ENCODE measurements at regions not wholly inside any gene's neighbourhood (a gene's known extent, or its start where the extent isn't known, plus 50 kb on each side); places are given as distances from the start of the nearest gene placed in this dataset.

DNA sequence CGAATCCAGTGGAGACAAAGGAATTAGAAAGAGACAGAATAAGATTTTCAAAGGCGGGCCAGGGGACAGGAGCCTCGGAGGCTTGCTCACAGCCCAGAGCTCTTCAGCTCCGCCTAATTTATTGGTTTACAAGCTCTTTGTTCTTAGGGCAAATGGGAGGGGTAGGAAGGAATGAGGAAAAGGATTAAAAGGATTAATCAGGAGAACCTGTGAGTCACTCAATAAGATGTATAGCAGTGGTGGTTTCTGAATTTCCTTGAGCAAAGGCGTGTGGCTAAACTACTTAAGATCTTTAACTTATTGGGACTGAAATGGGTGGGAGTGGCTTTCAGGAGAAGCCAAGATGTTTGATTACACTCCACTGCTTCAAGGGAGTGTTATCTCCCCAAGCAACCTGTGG, 456.0 kb upstream of the SPANXN1 start:
- no peak for DNase-seq (ENCODE audit: low spot score)

DNA sequence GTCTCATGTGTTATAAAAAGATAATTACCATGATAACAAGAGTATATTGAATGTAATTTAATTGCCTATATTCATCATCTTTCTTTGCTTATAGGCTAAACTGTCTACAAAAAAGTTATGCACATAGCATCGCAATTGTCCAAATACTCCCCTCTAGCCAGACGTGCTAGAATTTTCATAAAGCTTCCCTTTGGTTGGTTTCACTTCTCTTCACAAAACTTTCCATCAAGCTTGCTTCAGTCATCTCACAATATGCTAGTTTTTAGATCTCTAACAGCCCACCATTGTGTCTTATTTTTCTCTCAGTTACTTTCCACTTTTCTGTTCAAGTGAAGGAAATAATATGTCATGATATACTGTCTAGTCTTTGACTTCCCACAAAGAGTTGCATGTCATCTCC, 448.3 kb upstream of the SPANXN1 start:
- peak; percentile 39 for DNase-seq (ENCODE audit: low spot score)

DNA sequence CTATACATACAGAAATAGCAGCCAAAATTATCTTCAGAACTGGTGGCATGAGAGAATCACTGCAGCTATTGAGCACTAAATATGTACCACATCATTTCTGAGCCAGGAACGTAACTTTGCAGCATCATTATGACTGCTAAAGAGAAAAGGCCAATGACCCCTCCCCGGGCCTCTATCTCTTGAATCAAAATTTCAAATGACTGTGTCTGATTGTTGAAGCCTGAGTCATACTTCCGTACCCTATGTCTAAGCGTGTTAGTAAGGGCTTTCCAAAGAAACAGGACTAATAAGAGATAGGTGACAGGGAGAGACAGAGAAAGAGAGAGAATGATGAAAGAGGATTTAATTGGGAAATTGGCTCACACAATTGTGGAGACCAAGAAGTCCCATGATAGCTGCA, 445.5 kb upstream of the SPANXN1 start:
- DNase-seq (ENCODE audit: low spot score) = no peak

DNA sequence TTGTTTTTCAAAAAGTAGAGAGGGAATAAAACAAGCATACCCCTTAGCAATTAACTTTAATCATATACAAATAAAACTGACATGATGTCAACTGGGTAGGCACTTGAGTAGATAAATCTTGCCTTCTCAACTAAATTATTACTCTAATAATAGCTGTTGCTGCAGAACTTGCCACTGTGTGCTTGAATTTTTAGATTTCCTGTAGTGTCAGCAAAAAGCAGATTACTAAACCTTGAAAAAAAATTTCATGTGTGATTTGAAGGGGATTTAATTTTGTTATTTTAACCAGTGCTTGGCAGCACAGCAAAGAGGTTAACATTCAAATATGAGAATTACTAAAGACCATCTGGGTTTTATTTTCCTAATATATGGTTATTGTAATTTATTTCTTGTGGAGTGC, 438.3 kb upstream of the SPANXN1 start:
- DNase-seq (ENCODE audit: low spot score) = no peak

DNA sequence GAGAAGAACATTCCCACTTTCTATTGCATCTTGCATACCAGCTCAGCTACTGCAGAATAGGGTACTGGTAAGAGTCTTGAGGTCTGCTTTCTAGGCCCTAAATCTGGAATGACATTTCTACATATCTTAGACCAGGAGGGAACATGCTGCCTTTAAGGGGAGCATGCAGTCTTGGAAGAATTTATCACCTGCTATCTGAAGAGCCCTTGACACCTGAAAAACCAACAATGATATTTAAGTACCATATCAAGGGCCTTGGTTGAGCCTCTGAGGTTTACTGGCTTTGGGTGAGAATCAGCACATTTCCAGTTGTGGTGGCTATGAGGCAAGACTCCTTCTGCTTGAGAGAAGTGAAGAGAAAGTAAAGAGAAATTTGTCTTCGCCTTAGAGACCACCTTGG, 436.8 kb upstream of the SPANXN1 start:
- DNase-seq (ENCODE audit: low spot score) = no peak

DNA sequence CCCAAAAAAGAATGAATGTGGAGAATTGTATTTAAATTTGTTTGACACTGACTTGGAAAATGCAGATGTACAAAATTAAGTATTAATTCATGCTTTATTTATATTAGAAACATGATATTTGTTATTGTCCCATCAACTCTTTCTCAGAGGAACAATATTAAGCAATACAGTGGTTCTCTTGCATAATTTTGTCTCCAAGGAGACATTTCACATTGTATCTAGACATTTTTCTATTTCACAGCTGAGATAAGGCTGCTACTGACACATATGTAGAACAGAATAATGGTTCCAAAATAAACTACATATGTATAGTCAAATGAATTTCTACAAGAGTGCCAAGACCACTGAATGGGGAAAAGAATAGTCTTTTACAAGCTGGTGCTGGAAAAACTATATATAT, 427.9 kb upstream of the SPANXN1 start:
- no peak for DNase-seq (ENCODE audit: low spot score)

DNA sequence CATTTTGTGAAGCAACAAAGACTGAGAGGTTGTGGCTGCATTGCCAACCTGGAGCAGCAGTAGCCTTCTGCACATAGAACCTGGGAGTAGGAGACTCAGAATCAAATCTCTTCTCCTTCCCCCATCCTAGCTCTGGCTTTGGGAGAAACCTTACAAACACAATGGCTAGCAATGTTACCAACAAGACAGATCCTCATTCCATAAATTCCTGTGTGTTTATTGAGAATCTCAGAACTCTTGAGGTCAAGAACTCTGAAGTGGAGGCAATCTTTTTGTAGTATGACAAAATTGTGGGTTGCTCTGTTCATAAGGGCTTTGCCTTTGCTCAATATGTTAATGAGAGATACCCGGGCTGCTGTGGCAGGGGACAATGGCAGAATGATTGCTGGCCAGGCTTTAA, 406.7 kb upstream of the SPANXN1 start:
- DNase-seq (ENCODE audit: low spot score) = no peak

DNA sequence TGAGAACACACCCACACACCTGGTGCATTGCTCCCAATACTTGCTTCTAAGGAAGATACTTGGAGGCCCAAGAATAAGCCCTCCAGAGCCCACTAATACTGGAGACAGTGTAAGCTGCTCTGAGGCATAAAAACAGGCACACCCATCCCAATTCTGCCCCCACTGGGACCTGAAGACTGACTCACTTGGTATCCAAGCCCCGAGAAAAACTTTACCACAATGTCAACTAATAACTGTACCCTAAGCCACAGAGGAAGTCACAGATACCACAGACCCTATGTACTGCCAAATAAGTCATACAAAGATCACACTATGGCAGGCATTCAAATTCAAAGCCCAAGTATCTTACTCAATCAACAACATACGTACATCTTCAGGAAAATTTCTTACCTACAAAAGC, 398.2 kb upstream of the SPANXN1 start:
- DNase-seq (ENCODE audit: low spot score) = no peak

DNA sequence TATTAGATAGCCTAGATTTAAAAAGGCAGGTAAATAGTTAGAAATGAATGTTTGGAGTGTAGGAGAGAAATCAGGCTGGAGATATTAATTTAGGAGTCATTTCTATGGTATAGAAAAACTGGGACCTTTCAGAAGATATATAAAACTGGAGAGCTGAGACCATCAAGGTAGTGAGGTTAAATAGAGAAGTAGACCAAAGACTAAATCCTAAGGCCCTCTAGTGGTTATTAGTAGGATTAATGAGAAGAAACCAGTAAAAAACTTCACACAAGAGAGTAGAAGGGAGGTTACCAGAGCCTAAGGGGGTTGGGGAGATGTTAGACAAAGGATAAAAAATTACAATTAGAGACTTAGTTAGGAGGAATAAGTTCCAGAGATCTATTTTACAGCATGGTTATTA, 351.0 kb upstream of the SPANXN1 start:
- DNase-seq (ENCODE audit: low spot score) = peak; percentile 10

DNA sequence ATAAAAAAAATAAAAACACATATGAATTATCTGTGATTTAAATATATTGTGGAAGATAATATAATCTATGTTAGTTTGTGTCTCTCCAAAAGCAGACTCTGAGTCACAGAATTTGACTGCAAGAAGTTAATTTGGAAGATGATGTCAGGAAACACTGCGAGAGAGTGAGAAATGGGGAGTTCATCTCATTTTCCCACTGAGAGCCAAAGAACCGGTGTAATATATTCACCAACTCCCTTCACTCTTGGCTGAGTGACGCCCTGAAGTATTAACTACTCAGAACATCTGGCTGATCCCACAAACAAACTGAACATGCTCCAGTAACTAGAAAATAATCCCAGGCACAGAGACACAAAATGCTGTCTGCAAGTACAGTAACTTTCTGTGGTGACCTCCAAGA, 345.8 kb upstream of the SPANXN1 start:
- DNase-seq (ENCODE audit: low spot score) = no peak

DNA sequence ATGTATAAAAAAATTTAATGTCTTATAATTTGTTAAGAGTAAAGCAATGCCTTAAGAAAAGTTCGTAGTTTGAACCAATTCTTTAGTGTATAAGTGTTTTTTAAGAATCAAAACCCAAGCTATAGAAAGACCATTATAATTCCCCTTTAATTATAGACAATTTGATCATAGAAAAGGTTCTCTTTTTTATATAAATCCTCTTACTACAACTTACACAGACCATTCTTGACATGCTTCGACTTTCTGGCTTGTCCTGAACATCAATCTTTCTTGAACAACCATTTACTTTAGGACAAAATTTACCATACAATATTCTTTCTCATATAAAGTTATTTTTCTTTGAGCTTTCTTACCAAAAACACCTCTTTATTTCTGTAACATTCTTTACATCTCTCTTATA, 330.5 kb upstream of the SPANXN1 start:
- no peak for DNase-seq (ENCODE audit: low spot score)

DNA sequence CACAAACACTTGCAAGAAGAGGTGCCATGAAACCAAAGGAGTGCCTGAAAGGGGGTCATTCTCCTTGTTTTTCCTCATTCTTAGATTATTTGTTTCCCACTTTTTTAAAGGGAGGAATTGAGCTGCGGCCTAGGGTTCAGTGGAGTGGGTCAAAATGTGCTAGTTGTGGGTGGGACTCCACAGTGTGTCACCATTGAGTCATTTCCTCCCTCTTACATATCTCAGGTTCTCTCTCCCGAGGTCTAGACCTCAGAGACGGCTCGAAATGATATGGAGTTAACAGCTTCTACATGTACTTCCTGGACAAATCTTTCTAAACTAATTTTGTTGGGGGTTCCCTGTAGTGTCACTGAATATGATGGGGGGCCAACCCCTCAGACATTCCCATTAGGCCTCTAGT, 328.4 kb upstream of the SPANXN1 start:
- DNase-seq (ENCODE audit: low spot score) = no peak

DNA sequence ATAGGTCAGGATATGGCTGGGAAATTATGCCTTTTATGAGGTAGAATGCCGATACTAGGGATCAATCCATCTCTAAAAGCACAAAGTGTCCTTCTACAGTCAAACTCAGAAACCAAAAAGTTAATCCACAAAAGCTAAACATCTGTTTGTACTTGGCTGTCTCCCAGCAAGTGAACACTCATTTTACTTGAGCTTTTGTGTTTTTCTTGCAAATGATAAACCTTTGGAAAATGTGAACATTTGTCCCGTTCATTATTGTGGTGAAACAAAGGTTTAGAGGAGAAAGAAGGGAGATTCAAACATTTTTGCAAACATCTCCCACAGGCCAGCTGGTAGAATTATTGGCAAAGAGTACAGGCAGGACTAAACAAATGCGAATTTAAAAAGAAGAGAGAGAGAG, 300.6 kb upstream of the SPANXN1 start:
- no peak for DNase-seq (ENCODE audit: low spot score)
